Astrocyte of the spinal cord (primary cell): ENCODE measurements at regions not wholly inside any gene's neighbourhood (a gene's known extent, or its start where the extent isn't known, plus 50 kb on each side); places are given as distances from the start of the nearest gene placed in this dataset.

Experiments
- DNase-seq: peaks from one replicate; pipeline ENCODE4 v3.0.0; 2011; ENCODE audit warnings: low read depth, low spot score
- H3K4me3 ChIP-seq: 2 replicates; pipeline ENCODE4 v1.5.1; 2011; ENCODE audit warnings: low read depth, mild to moderate bottlenecking, low read length, moderate library complexity
- CTCF ChIP-seq: IDR thresholded peaks from 2 replicates; pipeline ENCODE4 v1.5.1; 2012; ENCODE audit warnings: low read depth, mild to moderate bottlenecking, low read length, inconsistent platforms
- in situ Hi-C: cut with HindIII; loops from 2 replicates; pipeline ENCODE4 v1.10.0; 2017; ENCODE audit warnings: low sequenced_read_pairs

- no peak for DNase-seq
- no peak overlapping the region for H3K4me3 ChIP-seq
- no peak for TF ChIP-seq CTCF
- in situ Hi-C loops, result no loop called here
These were observed 630.7 kb upstream of the RORB start for GRCh38 chr9:73866451-73866850.

- TF ChIP-seq CTCF, result no peak
- no peak overlapping the region for H3K4me3 ChIP-seq
- in situ Hi-C loops, result no loop called here
- DNase-seq, result peak; percentile 48
These were observed 627.9 kb upstream of the RORB start for GRCh38 chr9:73869264-73869663.

GRCh38 chr9:73871636-73872035 lies 625.5 kb upstream of the RORB start:
- no peak overlapping the region for H3K4me3 ChIP-seq
- no peak for TF ChIP-seq CTCF
- in situ Hi-C loops, result no loop called here
- no peak for DNase-seq

GRCh38 chr9:73872701-73873100 lies 624.4 kb upstream of the RORB start:
- in situ Hi-C loops, result no loop called here
- no peak overlapping the region for H3K4me3 ChIP-seq
- no peak for TF ChIP-seq CTCF
- DNase-seq, result no peak

- no peak for DNase-seq
- in situ Hi-C loops, result no loop called here
- TF ChIP-seq CTCF, result no peak
- H3K4me3 ChIP-seq, result no peak overlapping the region
These were observed 617.0 kb upstream of the RORB start for GRCh38 chr9:73880101-73880500.

- H3K4me3 ChIP-seq, result no peak overlapping the region
- in situ Hi-C loops, result no loop called here
- TF ChIP-seq CTCF, result no peak
- no peak for DNase-seq
These were observed 608.1 kb upstream of the RORB start for GRCh38 chr9:73889023-73889422.

GRCh38 chr9:73890685-73891277 lies 606.4 kb upstream of the RORB start:
- no peak for DNase-seq
- in situ Hi-C loops, result no loop called here
- no peak for TF ChIP-seq CTCF
- H3K4me3 ChIP-seq, result no peak overlapping the region
